Activated naive CD4-positive, alpha-beta T cell treated with anti-CD3 and anti-CD28 coated beads, Interleukin-2, amount 50 U/mL, for 72 hours (primary cell): ENCODE measurements at regions not wholly inside any gene's neighbourhood (a gene's known extent, or its start where the extent isn't known, plus 50 kb on each side); places are given as distances from the start of the nearest gene placed in this dataset.

Experiments used
- ATAC-seq, 2 donors: fragments of 150-1000 bp; cut with Tn5 transposase; 2 replicates each; pipeline ENCODE4 v1.10.0; 2021; ENCODE audit warnings: mild to moderate bottlenecking in 2 of 2, moderate library complexity in 2 of 2
- DNase-seq, 2 donors: peaks; one replicate each; pipeline ENCODE4 v3.0.0; 2021 to 2022; ENCODE audit warnings: low spot score in 2 of 2
- H3K27ac Mint-ChIP-seq, 2 donors: one replicate each; pipeline ENCODE4 v1.8.0; 2022; ENCODE audit warnings: mild to moderate bottlenecking in 2 of 2, mixed read lengths in 2 of 2
- H3K36me3 Mint-ChIP-seq, 2 donors: one replicate each; pipeline ENCODE4 v1.8.0; 2022; ENCODE audit warnings: mixed read lengths in 2 of 2
- H3K9me3 Mint-ChIP-seq, 2 donors: one replicate each; pipeline ENCODE4 v1.8.0; 2022; ENCODE audit warnings: mixed read lengths in 2 of 2

GRCh38 chr13:107681600-107681999 lies 533.7 kb downstream of the LIG4 start:
- Mint-ChIP-seq H3K9me3 (peaks cover 12 to 20% of the 10 kb centered on the region in 2 donors), H3K27ac (no peak overlapping the region), H3K36me3 (no peaks in the 10 kb centered on the region)
- ATAC-seq, result no peak
- DNase-seq, result no peak

GRCh38 chr13:107680115-107680514 lies 535.2 kb downstream of the LIG4 start:
- ATAC-seq, result no peak
- H3K36me3 Mint-ChIP-seq, result no peaks in the 10 kb centered on the region
- no peak overlapping the region for H3K27ac Mint-ChIP-seq

GRCh38 chr13:107678075-107678689 lies 537.2 kb downstream of the LIG4 start:
- ATAC-seq (no peak), DNase-seq (no peak)
- H3K27ac Mint-ChIP-seq, result no peak overlapping the region
- H3K36me3 Mint-ChIP-seq, result no peaks in the 10 kb centered on the region
- peaks cover 0 to 16% of the 10 kb centered on the region in 2 donors for H3K9me3 Mint-ChIP-seq

More at GRCh38 chr13:107680115-107680514, 535.2 kb downstream of the LIG4 start:
- H3K9me3 Mint-ChIP-seq, result peaks cover 3 to 12% of the 10 kb centered on the region in 2 donors
- no peak for DNase-seq

GRCh38 chr13:107675847-107676550 lies 539.3 kb downstream of the LIG4 start:
- Mint-ChIP-seq H3K36me3 (no peaks in the 10 kb centered on the region), H3K9me3 (peaks cover 4 to 16% of the 10 kb centered on the region in 2 donors), H3K27ac (no peak overlapping the region)
- DNase-seq (no peak), ATAC-seq (no peak)

- ATAC-seq (no peak), DNase-seq (no peak)
- H3K27ac Mint-ChIP-seq, result no peak overlapping the region
- peaks cover 5 to 17% of the 10 kb centered on the region in 2 donors for H3K9me3 Mint-ChIP-seq
- no peaks in the 10 kb centered on the region for H3K36me3 Mint-ChIP-seq
These were observed 545.8 kb downstream of the LIG4 start for GRCh38 chr13:107669391-107669993.

- no peak overlapping the region for H3K27ac Mint-ChIP-seq
- no peaks in the 10 kb centered on the region for H3K36me3 Mint-ChIP-seq
- H3K9me3 Mint-ChIP-seq, result peaks cover 11 to 19% of the 10 kb centered on the region in 2 donors
- DNase-seq, result no peak
- no peak for ATAC-seq
These were observed 549.3 kb downstream of the LIG4 start for GRCh38 chr13:107665926-107666458.

GRCh38 chr13:107650081-107650701 lies 565.1 kb downstream of the LIG4 start:
- Mint-ChIP-seq H3K36me3 (no peaks in the 10 kb centered on the region), H3K27ac (no peak overlapping the region), H3K9me3 (peaks cover 7 to 15% of the 10 kb centered on the region in 2 donors)
- peak in 1 of 2 donors; percentile 43 for DNase-seq
- peak in 1 of 2 donors; percentile 75 for ATAC-seq

- no peak for ATAC-seq
- Mint-ChIP-seq H3K27ac (no peak overlapping the region), H3K36me3 (no peaks in the 10 kb centered on the region), H3K9me3 (peaks cover 2 to 14% of the 10 kb centered on the region in 2 donors)
- no peak for DNase-seq
These were observed 566.3 kb downstream of the LIG4 start for GRCh38 chr13:107649079-107649478.

GRCh38 chr13:107644136-107644535 lies 571.2 kb downstream of the LIG4 start:
- no peak for ATAC-seq
- H3K27ac Mint-ChIP-seq, result no peak overlapping the region
- H3K36me3 Mint-ChIP-seq, result no peaks in the 10 kb centered on the region
- no peak for DNase-seq
- peaks cover 0 to 7% of the 10 kb centered on the region in 2 donors for H3K9me3 Mint-ChIP-seq

- Mint-ChIP-seq H3K9me3 (peaks cover 0 to 9% of the 10 kb centered on the region in 2 donors), H3K27ac (no peak overlapping the region), H3K36me3 (no peaks in the 10 kb centered on the region)
- no peak for ATAC-seq
- no peak for DNase-seq
These were observed 571.7 kb downstream of the LIG4 start for GRCh38 chr13:107643615-107644014.

GRCh38 chr13:107642831-107643230 lies 572.5 kb downstream of the LIG4 start:
- no peaks in the 10 kb centered on the region for H3K36me3 Mint-ChIP-seq
- H3K9me3 Mint-ChIP-seq, result peaks cover 0 to 14% of the 10 kb centered on the region in 2 donors
- H3K27ac Mint-ChIP-seq, result no peak overlapping the region
- no peak for ATAC-seq
- no peak for DNase-seq

GRCh38 chr13:107641574-107641973 lies 573.8 kb downstream of the LIG4 start:
- DNase-seq, result no peak
- H3K27ac Mint-ChIP-seq, result no peak overlapping the region
- peaks cover 0 to 14% of the 10 kb centered on the region in 2 donors for H3K9me3 Mint-ChIP-seq
- no peak for ATAC-seq
- H3K36me3 Mint-ChIP-seq, result no peaks in the 10 kb centered on the region

GRCh38 chr13:107625648-107626047 lies 589.7 kb downstream of the LIG4 start:
- DNase-seq (no peak), ATAC-seq (no peak)
- Mint-ChIP-seq H3K9me3 (peaks cover 6 to 13% of the 10 kb centered on the region in 2 donors), H3K36me3 (no peaks in the 10 kb centered on the region), H3K27ac (no peak overlapping the region)

GRCh38 chr13:107617527-107617926 lies 597.8 kb downstream of the LIG4 start:
- ATAC-seq, result no peak
- Mint-ChIP-seq H3K9me3 (peaks cover 0 to 10% of the 10 kb centered on the region in 2 donors), H3K27ac (no peak overlapping the region), H3K36me3 (no peaks in the 10 kb centered on the region)
- no peak for DNase-seq

- DNase-seq (no peak), ATAC-seq (no peak)
- Mint-ChIP-seq H3K27ac (no peak overlapping the region), H3K36me3 (no peaks in the 10 kb centered on the region), H3K9me3 (peaks cover 11 to 21% of the 10 kb centered on the region in 2 donors)
These were observed 603.0 kb downstream of the LIG4 start for GRCh38 chr13:107612376-107612775.

- no peak overlapping the region for H3K27ac Mint-ChIP-seq
- peaks cover 11 to 17% of the 10 kb centered on the region in 2 donors for H3K9me3 Mint-ChIP-seq
- no peak for ATAC-seq
- no peaks in the 10 kb centered on the region for H3K36me3 Mint-ChIP-seq
- DNase-seq, result no peak
These were observed 606.6 kb downstream of the LIG4 start for GRCh38 chr13:107608736-107609135.

GRCh38 chr13:107600971-107601370 lies 614.4 kb downstream of the LIG4 start:
- Mint-ChIP-seq H3K27ac (no peak overlapping the region), H3K9me3 (no peaks in the 10 kb centered on the region), H3K36me3 (no peaks in the 10 kb centered on the region)
- no peak for ATAC-seq
- DNase-seq, result no peak
